ENCODE measurements at regions not wholly inside any gene's neighbourhood (a gene's known extent, or its start where the extent isn't known, plus 50 kb on each side); places are given as distances from the start of the nearest gene placed in this dataset.

- DNase-seq, result no peak
- Mint-ChIP-seq H3K36me3 (ENCODE audit: low read depth) (no peaks in the 10 kb centered on the region), H3K9me3 (no peaks in the 10 kb centered on the region), H3K27me3 (no peaks in the 10 kb centered on the region), H3K4me1 (no peaks in the 10 kb centered on the region), H3K27ac (no peak overlapping the region), H3K4me3 (no peak overlapping the region)
- intact Hi-C loops (cut with micrococcal nuclease), result no loop called here
Observed at GRCh38 chr10:107771066-107771465, 606.6 kb upstream of the SORCS1 start.

- Mint-ChIP-seq H3K27me3 (no peaks in the 10 kb centered on the region), H3K4me1 (no peaks in the 10 kb centered on the region), H3K4me3 (no peak overlapping the region), H3K36me3 (ENCODE audit: low read depth) (no peaks in the 10 kb centered on the region), H3K9me3 (peaks cover 6% of the 10 kb centered on the region), H3K27ac (no peak overlapping the region)
- intact Hi-C loops (cut with micrococcal nuclease), result no loop called here
- DNase-seq, result no peak
Observed at GRCh38 chr10:107767185-107767584, 602.7 kb upstream of the SORCS1 start.

GRCh38 chr10:107754814-107755213, 590.3 kb upstream of the SORCS1 start:
- Mint-ChIP-seq H3K9me3 (no peaks in the 10 kb centered on the region), H3K27me3 (no peaks in the 10 kb centered on the region), H3K4me3 (no peak overlapping the region), H3K36me3 (ENCODE audit: low read depth) (no peaks in the 10 kb centered on the region), H3K27ac (no peak overlapping the region), H3K4me1 (no peaks in the 10 kb centered on the region)
- DNase-seq, result no peak
- intact Hi-C loops (cut with micrococcal nuclease), result no loop called here

GRCh38 chr10:107749235-107749634, 584.7 kb upstream of the SORCS1 start:
- peaks cover 6% of the 10 kb centered on the region for H3K9me3 Mint-ChIP-seq
- H3K27ac Mint-ChIP-seq, result no peak overlapping the region
- no peaks in the 10 kb centered on the region for H3K27me3 Mint-ChIP-seq
- H3K4me3 Mint-ChIP-seq, result no peak overlapping the region
- intact Hi-C loops (cut with micrococcal nuclease), result no loop called here
- DNase-seq, result no peak
- no peaks in the 10 kb centered on the region for H3K36me3 Mint-ChIP-seq (ENCODE audit: low read depth)
- H3K4me1 Mint-ChIP-seq, result no peaks in the 10 kb centered on the region

GRCh38 chr10:107747851-107748250, 583.3 kb upstream of the SORCS1 start:
- H3K27me3 Mint-ChIP-seq, result no peaks in the 10 kb centered on the region
- intact Hi-C loops (cut with micrococcal nuclease), result no loop called here
- H3K9me3 Mint-ChIP-seq, result peaks cover 6% of the 10 kb centered on the region
- no peak for DNase-seq
- no peaks in the 10 kb centered on the region for H3K4me1 Mint-ChIP-seq
- no peaks in the 10 kb centered on the region for H3K36me3 Mint-ChIP-seq (ENCODE audit: low read depth)
- H3K4me3 Mint-ChIP-seq, result no peak overlapping the region
- H3K27ac Mint-ChIP-seq, result no peak overlapping the region

- no peak for DNase-seq
- H3K4me1 Mint-ChIP-seq, result no peaks in the 10 kb centered on the region
- no peaks in the 10 kb centered on the region for H3K27me3 Mint-ChIP-seq
- H3K27ac Mint-ChIP-seq, result no peak overlapping the region
- peaks cover 18% of the 10 kb centered on the region for H3K9me3 Mint-ChIP-seq
- intact Hi-C loops (cut with micrococcal nuclease), result no loop called here
- no peaks in the 10 kb centered on the region for H3K36me3 Mint-ChIP-seq (ENCODE audit: low read depth)
- no peak overlapping the region for H3K4me3 Mint-ChIP-seq
Observed at GRCh38 chr10:107741971-107742370, 577.5 kb upstream of the SORCS1 start.

- H3K9me3 Mint-ChIP-seq, result peaks cover 18% of the 10 kb centered on the region
Observed at GRCh38 chr10:107740962-107741690, 576.6 kb upstream of the SORCS1 start.

GRCh38 chr10:107739951-107740350, 575.4 kb upstream of the SORCS1 start:
- Mint-ChIP-seq H3K4me3 (no peak overlapping the region), H3K4me1 (no peaks in the 10 kb centered on the region), H3K27me3 (no peaks in the 10 kb centered on the region), H3K36me3 (ENCODE audit: low read depth) (no peaks in the 10 kb centered on the region), H3K27ac (no peak overlapping the region), H3K9me3 (peaks cover 20% of the 10 kb centered on the region)
- intact Hi-C loops (cut with micrococcal nuclease), result no loop called here
- no peak for DNase-seq

More at GRCh38 chr10:107740962-107741690, 576.6 kb upstream of the SORCS1 start:
- H3K27ac Mint-ChIP-seq, result no peak overlapping the region
- no peaks in the 10 kb centered on the region for H3K27me3 Mint-ChIP-seq
- no peak for DNase-seq
- H3K4me3 Mint-ChIP-seq, result no peak overlapping the region
- no peaks in the 10 kb centered on the region for H3K36me3 Mint-ChIP-seq (ENCODE audit: low read depth)
- H3K4me1 Mint-ChIP-seq, result no peaks in the 10 kb centered on the region
- intact Hi-C loops (cut with micrococcal nuclease), result no loop called here

GRCh38 chr10:107733328-107734130, 569.0 kb upstream of the SORCS1 start:
- H3K9me3 Mint-ChIP-seq, result peaks cover 30% of the 10 kb centered on the region
- H3K27me3 Mint-ChIP-seq, result no peaks in the 10 kb centered on the region
- intact Hi-C loops (cut with micrococcal nuclease), result no loop called here
- no peaks in the 10 kb centered on the region for H3K4me1 Mint-ChIP-seq
- no peak overlapping the region for H3K27ac Mint-ChIP-seq
- DNase-seq, result no peak
- H3K36me3 Mint-ChIP-seq (ENCODE audit: low read depth), result no peaks in the 10 kb centered on the region
- H3K4me3 Mint-ChIP-seq, result no peak overlapping the region

GRCh38 chr10:107732045-107732444, 567.5 kb upstream of the SORCS1 start:
- no peaks in the 10 kb centered on the region for H3K36me3 Mint-ChIP-seq (ENCODE audit: low read depth)
- H3K27ac Mint-ChIP-seq, result no peak overlapping the region
- H3K4me1 Mint-ChIP-seq, result no peaks in the 10 kb centered on the region
- DNase-seq, result no peak
- peaks cover 22% of the 10 kb centered on the region for H3K9me3 Mint-ChIP-seq
- no peak overlapping the region for H3K4me3 Mint-ChIP-seq
- no peaks in the 10 kb centered on the region for H3K27me3 Mint-ChIP-seq
- intact Hi-C loops (cut with micrococcal nuclease), result no loop called here

GRCh38 chr10:107728807-107729206, 564.3 kb upstream of the SORCS1 start:
- no peak for DNase-seq
- no peak overlapping the region for H3K4me3 Mint-ChIP-seq
- intact Hi-C loops (cut with micrococcal nuclease), result no loop called here
- H3K36me3 Mint-ChIP-seq (ENCODE audit: low read depth), result no peaks in the 10 kb centered on the region
- H3K9me3 Mint-ChIP-seq, result peaks cover 18% of the 10 kb centered on the region
- H3K27me3 Mint-ChIP-seq, result no peaks in the 10 kb centered on the region
- H3K27ac Mint-ChIP-seq, result no peak overlapping the region
- H3K4me1 Mint-ChIP-seq, result no peaks in the 10 kb centered on the region

GRCh38 chr10:107727767-107728317, 563.3 kb upstream of the SORCS1 start:
- DNase-seq, result no peak
- H3K9me3 Mint-ChIP-seq, result peaks cover 14% of the 10 kb centered on the region
- no peaks in the 10 kb centered on the region for H3K4me1 Mint-ChIP-seq
- no peaks in the 10 kb centered on the region for H3K36me3 Mint-ChIP-seq (ENCODE audit: low read depth)
- H3K27ac Mint-ChIP-seq, result no peak overlapping the region
- H3K27me3 Mint-ChIP-seq, result no peaks in the 10 kb centered on the region
- intact Hi-C loops (cut with micrococcal nuclease), result no loop called here
- no peak overlapping the region for H3K4me3 Mint-ChIP-seq

- no peaks in the 10 kb centered on the region for H3K4me1 Mint-ChIP-seq
- H3K9me3 Mint-ChIP-seq, result peaks cover 2% of the 10 kb centered on the region
- H3K27me3 Mint-ChIP-seq, result no peaks in the 10 kb centered on the region
Observed at GRCh38 chr10:107718864-107719263, 554.4 kb upstream of the SORCS1 start.

GRCh38 chr10:107717046-107717445, 552.5 kb upstream of the SORCS1 start:
- no peaks in the 10 kb centered on the region for H3K27me3 Mint-ChIP-seq
- intact Hi-C loops (cut with micrococcal nuclease), result no loop called here
- no peak overlapping the region for H3K27ac Mint-ChIP-seq

More at GRCh38 chr10:107718864-107719263, 554.4 kb upstream of the SORCS1 start:
- H3K27ac Mint-ChIP-seq, result no peak overlapping the region
- no peak overlapping the region for H3K4me3 Mint-ChIP-seq
- intact Hi-C loops (cut with micrococcal nuclease), result no loop called here
- no peaks in the 10 kb centered on the region for H3K36me3 Mint-ChIP-seq (ENCODE audit: low read depth)
- DNase-seq, result no peak

More at GRCh38 chr10:107717046-107717445, 552.5 kb upstream of the SORCS1 start:
- Mint-ChIP-seq H3K9me3 (no peaks in the 10 kb centered on the region), H3K4me1 (no peaks in the 10 kb centered on the region), H3K4me3 (no peak overlapping the region), H3K36me3 (ENCODE audit: low read depth) (no peaks in the 10 kb centered on the region)
- no peak for DNase-seq

Data from activated CD4-positive, alpha-beta T cell treated with anti-CD3 and anti-CD28 coated beads, Interleukin-2, amount 10 ng/mL, durations not matched to agents 24 days and 14 days (primary cell).